ENCODE measurements at regions not wholly inside any gene's neighbourhood (a gene's known extent, or its start where the extent isn't known, plus 50 kb on each side); places are given as distances from the start of the nearest gene placed in this dataset.
"Not testable (repeated sequence)": the region's sequence is repeated elsewhere in the genome, so short reads cannot be mapped to it uniquely, and the experiment has no call there.

- H3K9me3 ChIP-seq (ENCODE audit: control insufficient read depth in 1 of 2, low read length in 2 of 2): no peaks in the 10 kb centered on the region
- no peak overlapping the region for H3K4me3 ChIP-seq (ENCODE audit: low read depth in 1 of 2, low read length in 2 of 2)
- H3K27ac ChIP-seq (ENCODE audit: low read length): no peak overlapping the region
- no peaks in the 10 kb centered on the region for H3K36me3 ChIP-seq (ENCODE audit: control insufficient read depth in 1 of 2, insufficient read depth in 2 of 2, low read length in 2 of 2)
- H3K4me1 ChIP-seq (ENCODE audit: control insufficient read depth in 1 of 2, insufficient read depth in 2 of 2, low read length in 2 of 2): peaks cover 0 to 2% of the 10 kb centered on the region in 2 donors
- no peaks in the 10 kb centered on the region for H3K27me3 ChIP-seq (ENCODE audit: low read depth, low read length)
Measured at GRCh38 chr1:219083631-219084030, 90.0 kb upstream of the LYPLAL1 start.

GRCh38 chr1:219085082-219085481 is 88.6 kb upstream of the LYPLAL1 start:
- Histone ChIP-seq H3K27ac (ENCODE audit: low read length) (no peak overlapping the region), H3K9me3 (ENCODE audit: control insufficient read depth in 1 of 2, low read length in 2 of 2) (no peaks in the 10 kb centered on the region), H3K4me3 (ENCODE audit: low read depth in 1 of 2, low read length in 2 of 2) (no peak overlapping the region), H3K27me3 (ENCODE audit: low read depth, low read length) (no peaks in the 10 kb centered on the region), H3K4me1 (ENCODE audit: control insufficient read depth in 1 of 2, insufficient read depth in 2 of 2, low read length in 2 of 2) (peaks cover 0 to 4% of the 10 kb centered on the region in 2 donors), H3K36me3 (ENCODE audit: control insufficient read depth in 1 of 2, insufficient read depth in 2 of 2, low read length in 2 of 2) (no peaks in the 10 kb centered on the region)

GRCh38 chr1:219085988-219086387 is 87.7 kb upstream of the LYPLAL1 start:
- Histone ChIP-seq H3K9me3 (ENCODE audit: control insufficient read depth in 1 of 2, low read length in 2 of 2) (no peaks in the 10 kb centered on the region), H3K27me3 (ENCODE audit: low read depth, low read length) (no peaks in the 10 kb centered on the region), H3K27ac (ENCODE audit: low read length) (no peak overlapping the region), H3K36me3 (ENCODE audit: control insufficient read depth in 1 of 2, insufficient read depth in 2 of 2, low read length in 2 of 2) (no peaks in the 10 kb centered on the region), H3K4me3 (ENCODE audit: low read depth in 1 of 2, low read length in 2 of 2) (no peak overlapping the region), H3K4me1 (ENCODE audit: control insufficient read depth in 1 of 2, insufficient read depth in 2 of 2, low read length in 2 of 2) (peaks cover 0 to 4% of the 10 kb centered on the region in 2 donors)

- H3K27ac ChIP-seq (ENCODE audit: low read length): no peak overlapping the region
- H3K9me3 ChIP-seq (ENCODE audit: control insufficient read depth in 1 of 2, low read length in 2 of 2): no peaks in the 10 kb centered on the region
- no peaks in the 10 kb centered on the region for H3K27me3 ChIP-seq (ENCODE audit: low read depth, low read length)
- no peaks in the 10 kb centered on the region for H3K36me3 ChIP-seq (ENCODE audit: control insufficient read depth in 1 of 2, insufficient read depth in 2 of 2, low read length in 2 of 2)
- H3K4me1 ChIP-seq (ENCODE audit: control insufficient read depth in 1 of 2, insufficient read depth in 2 of 2, low read length in 2 of 2): peaks cover 0 to 4% of the 10 kb centered on the region in 2 donors
- H3K4me3 ChIP-seq (ENCODE audit: low read depth in 1 of 2, low read length in 2 of 2): no peak overlapping the region
Measured at GRCh38 chr1:219086956-219087469, 86.7 kb upstream of the LYPLAL1 start.

- Histone ChIP-seq H3K27ac (ENCODE audit: low read length) (no peak overlapping the region), H3K27me3 (ENCODE audit: low read depth, low read length) (no peaks in the 10 kb centered on the region), H3K9me3 (ENCODE audit: control insufficient read depth in 1 of 2, low read length in 2 of 2) (peaks cover 0 to 6% of the 10 kb centered on the region in 2 donors), H3K4me3 (ENCODE audit: low read depth in 1 of 2, low read length in 2 of 2) (no peak overlapping the region), H3K36me3 (ENCODE audit: control insufficient read depth in 1 of 2, insufficient read depth in 2 of 2, low read length in 2 of 2) (no peaks in the 10 kb centered on the region), H3K4me1 (ENCODE audit: control insufficient read depth in 1 of 2, insufficient read depth in 2 of 2, low read length in 2 of 2) (peaks cover 0 to 4% of the 10 kb centered on the region in 2 donors)
Measured at GRCh38 chr1:219088778-219089557, 84.7 kb upstream of the LYPLAL1 start.

- Histone ChIP-seq H3K27ac (ENCODE audit: low read length) (no peak overlapping the region), H3K4me1 (ENCODE audit: control insufficient read depth in 1 of 2, insufficient read depth in 2 of 2, low read length in 2 of 2) (peaks cover 0 to 4% of the 10 kb centered on the region in 2 donors), H3K9me3 (ENCODE audit: control insufficient read depth in 1 of 2, low read length in 2 of 2) (peaks cover 0 to 6% of the 10 kb centered on the region in 2 donors), H3K36me3 (ENCODE audit: control insufficient read depth in 1 of 2, insufficient read depth in 2 of 2, low read length in 2 of 2) (no peaks in the 10 kb centered on the region), H3K4me3 (ENCODE audit: low read depth in 1 of 2, low read length in 2 of 2) (no peak overlapping the region), H3K27me3 (ENCODE audit: low read depth, low read length) (no peaks in the 10 kb centered on the region)
Measured at GRCh38 chr1:219090607-219091006, 83.1 kb upstream of the LYPLAL1 start.

GRCh38 chr1:219092206-219092605 is 81.5 kb upstream of the LYPLAL1 start:
- Histone ChIP-seq H3K9me3 (ENCODE audit: control insufficient read depth in 1 of 2, low read length in 2 of 2) (peaks cover 0 to 6% of the 10 kb centered on the region in 2 donors), H3K4me3 (ENCODE audit: low read depth in 1 of 2, low read length in 2 of 2) (no peak overlapping the region), H3K4me1 (ENCODE audit: control insufficient read depth in 1 of 2, insufficient read depth in 2 of 2, low read length in 2 of 2) (peaks cover 0 to 4% of the 10 kb centered on the region in 2 donors), H3K27me3 (ENCODE audit: low read depth, low read length) (no peaks in the 10 kb centered on the region), H3K27ac (ENCODE audit: low read length) (no peak overlapping the region), H3K36me3 (ENCODE audit: control insufficient read depth in 1 of 2, insufficient read depth in 2 of 2, low read length in 2 of 2) (no peaks in the 10 kb centered on the region)

- H3K27me3 ChIP-seq (ENCODE audit: low read depth, low read length): no peaks in the 10 kb centered on the region
- no peak overlapping the region for H3K4me3 ChIP-seq (ENCODE audit: low read depth in 1 of 2, low read length in 2 of 2)
- H3K4me1 ChIP-seq (ENCODE audit: control insufficient read depth in 1 of 2, insufficient read depth in 2 of 2, low read length in 2 of 2): no peaks in the 10 kb centered on the region
- H3K36me3 ChIP-seq (ENCODE audit: control insufficient read depth in 1 of 2, insufficient read depth in 2 of 2, low read length in 2 of 2): no peaks in the 10 kb centered on the region
- no peaks in the 10 kb centered on the region for H3K9me3 ChIP-seq (ENCODE audit: control insufficient read depth in 1 of 2, low read length in 2 of 2)
- no peak overlapping the region for H3K27ac ChIP-seq (ENCODE audit: low read length)
Measured at GRCh38 chr1:219099307-219099706, 74.4 kb upstream of the LYPLAL1 start.

GRCh38 chr1:219100059-219100458 is 73.6 kb upstream of the LYPLAL1 start:
- Histone ChIP-seq H3K27me3 (ENCODE audit: low read depth, low read length) (no peaks in the 10 kb centered on the region), H3K36me3 (ENCODE audit: control insufficient read depth in 1 of 2, insufficient read depth in 2 of 2, low read length in 2 of 2) (no peaks in the 10 kb centered on the region), H3K9me3 (ENCODE audit: control insufficient read depth in 1 of 2, low read length in 2 of 2) (no peaks in the 10 kb centered on the region), H3K4me3 (ENCODE audit: low read depth in 1 of 2, low read length in 2 of 2) (no peak overlapping the region), H3K27ac (ENCODE audit: low read length) (no peak overlapping the region), H3K4me1 (ENCODE audit: control insufficient read depth in 1 of 2, insufficient read depth in 2 of 2, low read length in 2 of 2) (no peaks in the 10 kb centered on the region)

- not testable (repeated sequence) for H3K27me3 ChIP-seq (ENCODE audit: low read depth, low read length); H3K4me3 ChIP-seq (ENCODE audit: low read depth in 1 of 2, low read length in 2 of 2); H3K36me3 ChIP-seq (ENCODE audit: control insufficient read depth in 1 of 2, insufficient read depth in 2 of 2, low read length in 2 of 2); H3K27ac ChIP-seq (ENCODE audit: low read length); H3K4me1 ChIP-seq (ENCODE audit: control insufficient read depth in 1 of 2, insufficient read depth in 2 of 2, low read length in 2 of 2); H3K9me3 ChIP-seq (ENCODE audit: control insufficient read depth in 1 of 2, low read length in 2 of 2)
Measured at GRCh38 chr1:219102466-219102865, 71.2 kb upstream of the LYPLAL1 start.

- no peaks in the 10 kb centered on the region for H3K27me3 ChIP-seq (ENCODE audit: low read depth, low read length)
- no peaks in the 10 kb centered on the region for H3K36me3 ChIP-seq (ENCODE audit: control insufficient read depth in 1 of 2, insufficient read depth in 2 of 2, low read length in 2 of 2)
- H3K4me1 ChIP-seq (ENCODE audit: control insufficient read depth in 1 of 2, insufficient read depth in 2 of 2, low read length in 2 of 2): no peaks in the 10 kb centered on the region
Measured at GRCh38 chr1:219105893-219106292, 67.8 kb upstream of the LYPLAL1 start.

More at GRCh38 chr1:219105893-219106292, 67.8 kb upstream of the LYPLAL1 start:
- Histone ChIP-seq H3K4me3 (ENCODE audit: low read depth in 1 of 2, low read length in 2 of 2) (no peak overlapping the region), H3K27ac (ENCODE audit: low read length) (no peak overlapping the region), H3K9me3 (ENCODE audit: control insufficient read depth in 1 of 2, low read length in 2 of 2) (no peaks in the 10 kb centered on the region)
